ENCODE measurements at regions not wholly inside any gene's neighbourhood (a gene's known extent, or its start where the extent isn't known, plus 50 kb on each side); places are given as distances from the start of the nearest gene placed in this dataset.
A peak's percentile ranks its signal among the peaks of the same experiment; 100 is the strongest.

DNA sequence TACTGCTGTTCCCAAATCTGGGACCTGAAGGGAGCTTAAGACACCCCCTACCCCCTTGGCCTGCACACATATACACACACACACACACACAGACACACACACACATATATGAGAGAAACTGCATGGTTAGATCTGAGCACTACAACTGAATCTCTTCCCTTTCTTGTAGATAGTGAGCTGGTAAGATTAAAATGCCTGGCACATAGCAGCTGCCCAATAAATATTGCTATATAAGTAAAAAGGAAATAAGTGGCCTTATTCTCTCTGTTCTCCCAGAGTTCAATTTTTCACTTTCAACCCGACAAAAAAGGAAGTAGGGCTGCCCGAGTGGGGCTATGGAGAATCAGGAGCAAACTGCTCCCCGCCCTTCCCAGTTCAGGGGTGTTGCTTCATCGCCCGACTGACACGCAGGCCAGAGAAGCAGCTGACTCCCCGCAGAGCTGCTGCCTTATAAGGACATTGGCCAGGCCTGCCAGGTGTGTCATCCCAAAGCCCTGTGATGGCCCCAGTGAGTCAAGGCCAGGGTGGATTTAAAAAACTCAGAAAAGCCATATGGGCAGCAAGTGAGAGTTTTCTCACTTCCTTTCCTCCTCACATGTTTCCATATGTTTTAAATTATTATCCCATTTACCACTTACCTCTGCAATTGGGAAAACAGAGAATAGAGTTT is 106.5 kb upstream of the SLC44A3 start:
- ATAC-seq (peak; percentile 98), DNase-seq (ENCODE audit: low spot score) (peak; percentile 92)
- intact Hi-C loops (cut with DNase I) = no loop called here

DNA sequence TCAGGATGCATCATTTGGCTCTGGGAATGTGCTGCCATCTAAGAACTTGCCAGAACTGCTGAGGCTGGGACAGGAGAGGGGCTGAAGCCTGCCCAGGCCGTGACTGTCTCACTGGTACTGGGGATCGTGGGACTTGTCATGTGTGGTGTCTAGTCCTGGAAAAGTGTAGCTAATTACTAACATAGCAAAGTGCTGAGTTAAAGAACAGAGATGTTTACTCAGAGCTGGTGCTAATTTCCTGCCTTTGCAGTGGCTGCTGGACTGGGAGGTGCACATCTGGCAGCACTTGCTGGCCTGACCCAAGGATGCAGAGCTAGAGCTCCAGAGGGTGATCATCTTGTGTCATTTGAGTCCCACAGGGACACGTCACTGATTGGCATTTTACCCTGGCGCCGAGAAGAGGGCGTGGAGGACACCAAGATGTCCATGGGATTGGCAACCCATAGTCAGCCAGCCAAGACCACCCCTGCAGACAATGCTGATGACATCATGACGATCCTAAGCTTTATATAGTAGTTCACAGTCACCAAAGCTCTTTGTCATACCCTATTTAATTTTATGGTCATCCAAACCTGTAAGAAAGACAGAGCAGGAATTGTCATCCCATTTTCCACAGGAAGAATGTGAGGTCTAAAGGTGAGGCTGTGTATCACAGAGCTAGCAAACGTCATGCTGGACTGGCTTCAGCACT is 110.1 kb upstream of the SLC44A3 start:
- DNase-seq (ENCODE audit: low spot score) (no peak), ATAC-seq (no peak)
- intact Hi-C loops (cut with DNase I) = no loop called here

DNA sequence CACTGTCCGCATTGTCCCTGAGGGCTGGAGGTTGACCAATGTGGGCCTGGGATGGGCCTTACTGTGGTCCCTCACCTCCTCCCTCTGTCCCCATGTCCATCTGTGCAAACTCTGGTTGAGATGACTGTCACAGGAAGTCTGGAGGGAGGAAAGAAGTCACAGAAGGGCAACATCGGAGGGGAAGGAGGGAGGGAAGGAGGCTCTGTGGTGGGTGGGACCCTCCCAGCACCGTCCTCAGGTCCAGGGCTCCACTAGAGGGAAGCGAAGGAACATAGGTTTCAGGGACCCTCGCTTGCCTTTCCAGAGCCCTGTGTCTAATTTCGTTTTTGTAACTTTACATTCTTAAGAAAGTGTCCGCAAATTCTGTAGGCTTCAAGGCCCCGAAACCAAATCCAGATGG is 111.3 kb upstream of the SLC44A3 start:
- intact Hi-C loops (cut with DNase I) = no loop called here
- ATAC-seq (no peak), DNase-seq (ENCODE audit: low spot score) (no peak)

DNA sequence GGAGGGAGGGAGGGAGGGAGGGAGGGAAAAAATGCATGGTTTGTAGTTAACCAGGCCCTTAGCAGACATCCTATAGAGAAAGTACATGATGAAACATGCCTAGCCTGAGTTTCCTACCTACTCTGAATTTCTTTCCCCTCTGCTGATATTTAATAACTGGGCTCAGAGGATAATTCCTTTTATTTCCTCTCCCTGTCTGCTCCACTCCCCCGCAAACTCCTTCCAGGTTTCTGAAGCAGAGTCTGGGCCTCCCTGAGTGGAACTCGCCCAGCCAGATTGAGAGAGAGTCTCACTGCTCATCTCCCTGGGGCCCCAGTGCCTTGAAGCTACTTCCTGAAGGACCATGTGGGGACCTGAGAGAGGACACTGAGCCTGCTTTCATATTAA is 111.9 kb upstream of the SLC44A3 start:
- DNase-seq (ENCODE audit: low spot score) (no peak), ATAC-seq (no peak)
- intact Hi-C loops (cut with DNase I) = no loop called here

DNA sequence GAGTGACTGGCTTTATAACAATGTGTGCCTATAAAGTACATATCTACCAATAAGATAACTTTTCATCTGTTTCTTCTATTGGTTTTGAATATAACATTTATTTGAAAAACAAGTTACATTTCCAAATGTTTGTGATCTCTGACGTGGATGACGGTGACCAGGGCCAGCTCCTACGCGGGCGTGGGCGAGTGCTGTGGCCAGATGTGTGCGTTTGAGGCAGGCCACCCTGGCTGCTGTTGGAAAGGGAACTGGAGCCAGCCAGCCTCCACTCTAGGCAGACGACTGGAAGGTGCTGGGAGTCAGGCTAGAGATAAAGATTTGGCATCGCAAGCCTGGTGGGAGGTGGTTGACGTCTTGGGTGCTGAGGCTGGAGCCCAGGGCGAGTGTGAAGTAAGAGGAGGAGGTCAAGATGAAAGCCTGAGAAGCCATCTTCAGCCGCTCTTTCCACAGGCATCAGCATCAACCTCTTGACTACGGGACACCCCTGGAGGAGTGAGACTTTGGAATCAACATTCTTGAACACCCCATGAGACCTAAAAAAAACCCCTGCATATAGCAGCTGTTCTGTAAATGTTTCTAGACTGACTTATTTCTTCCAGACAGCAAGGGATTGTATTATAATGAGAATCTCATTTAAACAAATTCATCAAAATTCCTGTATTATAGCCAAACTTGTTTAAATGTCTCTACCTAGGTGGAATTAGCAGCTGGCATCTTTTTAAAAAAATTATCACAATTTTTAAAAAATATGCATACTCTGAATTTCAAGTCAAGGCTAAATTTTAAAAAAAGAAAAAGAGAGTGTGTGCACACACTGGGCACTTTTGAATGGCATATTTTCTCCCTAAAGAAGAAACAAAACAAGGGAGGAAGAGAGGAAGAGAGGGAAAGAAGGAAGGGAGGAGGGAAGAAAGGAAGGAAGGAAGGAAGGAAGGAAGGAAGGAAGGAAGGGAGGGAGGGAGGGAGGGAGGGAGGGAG is 112.5 kb upstream of the SLC44A3 start:
- peak; percentile 61 for ATAC-seq
- DNase-seq (ENCODE audit: low spot score) = peak; percentile 75
- intact Hi-C loops (cut with DNase I) = no loop called here

DNA sequence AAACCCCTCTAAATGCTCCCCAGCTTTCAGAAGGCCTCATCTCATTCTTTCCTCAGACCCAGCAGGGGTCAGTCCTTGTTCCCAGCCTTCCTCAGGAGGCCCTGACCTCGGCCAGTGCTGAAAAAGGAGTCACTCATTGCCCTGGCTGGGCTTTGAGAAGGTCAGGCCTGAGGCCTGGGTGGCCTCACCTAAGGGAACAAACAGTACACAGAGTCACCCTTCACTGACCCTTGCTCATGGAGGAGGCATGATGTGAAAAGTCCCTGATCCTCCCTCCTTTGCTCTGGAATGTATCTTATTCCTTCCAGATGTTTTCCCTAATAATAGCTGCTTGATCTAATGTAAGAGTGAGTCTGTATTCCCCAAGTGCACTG is 117.7 kb upstream of the SLC44A3 start:
- intact Hi-C loops (cut with DNase I) = no loop called here
- peak; percentile 97 for ATAC-seq
- DNase-seq (ENCODE audit: low spot score) = no peak

DNA sequence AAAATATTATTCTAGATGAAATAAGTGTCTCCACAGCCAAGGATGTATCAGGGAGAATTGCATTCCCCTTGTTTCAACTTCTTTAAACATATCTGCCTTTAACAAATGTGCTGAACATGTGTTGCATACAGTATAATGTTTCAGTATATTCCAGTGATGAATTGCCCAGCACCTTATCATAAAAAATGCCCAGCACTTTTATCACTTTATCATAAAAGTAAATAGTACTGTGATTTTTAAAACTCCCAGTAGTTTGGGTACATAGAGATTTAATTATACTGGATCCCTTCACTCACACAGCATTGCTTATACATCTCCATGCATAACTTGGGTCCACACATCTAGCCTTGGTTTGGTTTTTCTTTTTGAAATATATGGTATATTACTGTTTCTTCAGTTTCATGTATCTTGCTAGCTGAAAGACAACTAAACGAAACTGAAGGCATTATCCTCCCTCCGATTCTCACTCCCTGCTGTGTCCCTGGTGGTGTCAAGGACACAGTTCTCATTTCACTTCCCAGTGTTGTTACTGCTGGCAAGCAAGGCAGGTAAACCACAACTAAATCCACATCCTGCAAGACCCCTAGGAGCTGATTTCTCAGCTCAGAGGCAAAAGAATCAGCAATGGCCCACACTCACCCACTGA is 118.2 kb upstream of the SLC44A3 start:
- intact Hi-C loops (cut with DNase I) = no loop called here
- DNase-seq (ENCODE audit: low spot score) (no peak), ATAC-seq (peak; percentile 57)

DNA sequence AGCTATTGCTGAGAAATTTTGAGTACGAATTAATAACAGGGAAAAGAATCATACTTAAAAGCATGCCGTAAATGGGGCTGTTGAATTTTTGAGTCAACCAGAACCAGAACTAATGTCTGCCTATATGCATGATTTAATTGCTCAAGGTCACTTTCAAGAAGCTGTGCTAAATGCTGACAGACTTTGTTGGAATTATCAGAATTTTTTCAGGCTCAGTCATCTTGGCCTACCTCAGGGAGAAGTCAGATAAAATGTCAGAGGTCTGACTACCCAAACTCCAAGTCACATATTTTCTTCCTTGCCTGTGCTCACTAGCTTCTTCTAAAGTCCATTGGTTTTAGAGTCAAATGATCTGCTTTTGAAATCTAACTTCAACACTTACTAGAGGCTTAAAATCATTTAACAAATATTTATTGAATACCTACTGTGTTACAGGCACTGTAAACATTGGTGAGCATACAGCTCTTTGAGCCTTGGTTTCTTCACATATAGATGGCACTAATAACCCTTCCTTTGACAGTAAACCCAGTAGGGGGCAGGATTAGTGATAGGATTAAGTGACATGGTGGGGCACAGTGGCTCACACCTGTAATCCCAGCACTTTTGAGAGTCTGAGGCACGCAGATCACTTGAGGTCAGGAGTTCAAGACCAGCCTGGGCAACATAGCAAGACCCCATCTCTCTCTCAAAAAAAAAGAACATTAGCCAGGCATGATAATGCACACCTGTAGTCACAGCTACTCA is 121.2 kb upstream of the SLC44A3 start:
- no peak for DNase-seq (ENCODE audit: low spot score)
- no peak for ATAC-seq
- intact Hi-C loops (cut with DNase I) = no loop called here

DNA sequence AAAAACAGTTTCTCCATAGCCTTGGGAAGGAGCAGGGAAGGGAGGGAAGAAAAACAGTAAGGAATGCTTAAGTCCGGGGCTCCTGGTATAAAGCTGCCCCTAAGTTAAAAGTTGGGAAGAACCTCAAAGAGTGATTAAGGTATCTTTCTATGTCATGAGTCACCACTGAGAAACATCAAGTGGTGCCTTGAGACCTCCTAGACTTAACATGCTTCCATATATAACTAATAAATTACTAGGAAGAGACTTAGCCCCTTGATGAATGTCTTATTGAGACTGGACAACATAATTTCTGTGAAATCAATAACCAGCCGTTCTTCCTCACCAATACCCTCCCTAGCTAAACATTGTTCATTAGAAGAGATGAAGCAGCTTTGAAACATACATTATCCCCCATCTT is 121.8 kb upstream of the SLC44A3 start:
- intact Hi-C loops (cut with DNase I) = no loop called here
- ATAC-seq = no peak

DNA sequence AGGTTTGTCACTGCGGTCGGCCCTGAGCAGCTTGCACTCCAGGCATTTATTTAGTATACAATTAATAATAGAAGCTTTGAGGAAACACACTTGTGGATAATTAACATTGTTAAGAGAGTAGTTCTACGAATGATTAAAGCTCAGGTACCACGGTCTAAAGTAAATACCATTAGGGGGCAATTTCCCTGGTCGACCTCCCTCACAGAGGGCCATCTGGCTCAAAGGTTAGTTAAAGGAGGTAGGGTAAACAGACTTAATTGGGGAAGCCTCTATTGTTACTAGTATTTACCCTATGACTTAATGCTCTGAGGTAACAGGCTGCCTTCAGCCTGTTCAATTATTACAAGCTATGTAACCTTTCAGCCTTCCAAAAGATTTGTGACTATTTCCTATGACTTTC is 122.3 kb upstream of the SLC44A3 start:
- intact Hi-C loops (cut with DNase I) = no loop called here
- ATAC-seq = no peak
- DNase-seq (ENCODE audit: low spot score) = no peak

More for the DNA sequence above, 121.8 kb upstream of the SLC44A3 start:
- DNase-seq (ENCODE audit: low spot score) = no peak

DNA sequence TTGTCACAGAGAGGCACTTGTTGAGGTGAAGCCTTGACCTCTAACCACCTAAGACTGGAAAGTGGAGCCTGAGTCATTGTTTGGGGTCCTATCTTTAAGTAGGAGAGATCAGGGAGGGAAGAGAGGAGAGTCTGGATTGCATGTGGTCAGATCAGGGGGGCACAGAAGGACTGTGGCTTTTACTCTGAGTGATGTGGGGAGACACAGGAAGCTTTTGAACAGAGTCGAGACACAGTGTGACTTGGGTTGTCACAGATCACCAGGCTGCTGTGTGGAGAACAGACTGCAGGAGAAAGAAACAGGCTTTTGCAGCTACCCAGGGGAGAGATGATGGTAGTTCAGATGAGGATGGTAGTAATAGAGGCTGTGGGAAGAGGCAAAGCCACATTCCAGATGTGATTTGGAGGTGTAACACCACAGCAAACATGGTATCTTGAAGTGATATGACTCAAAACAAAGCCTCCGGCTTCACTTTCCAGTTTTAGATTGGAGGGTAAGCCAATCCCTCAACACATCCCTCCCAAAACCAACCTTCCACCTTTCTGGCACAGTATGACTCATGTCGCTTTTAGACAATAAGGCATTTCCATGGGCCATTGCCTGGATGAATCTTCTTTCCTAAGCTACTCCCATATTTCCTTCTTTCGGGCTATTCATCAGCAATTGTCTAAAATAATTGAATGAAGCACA is 125.8 kb upstream of the SLC44A3 start:
- intact Hi-C loops (cut with DNase I) = no loop called here
- ATAC-seq (no peak), DNase-seq (ENCODE audit: low spot score) (no peak)

DNA sequence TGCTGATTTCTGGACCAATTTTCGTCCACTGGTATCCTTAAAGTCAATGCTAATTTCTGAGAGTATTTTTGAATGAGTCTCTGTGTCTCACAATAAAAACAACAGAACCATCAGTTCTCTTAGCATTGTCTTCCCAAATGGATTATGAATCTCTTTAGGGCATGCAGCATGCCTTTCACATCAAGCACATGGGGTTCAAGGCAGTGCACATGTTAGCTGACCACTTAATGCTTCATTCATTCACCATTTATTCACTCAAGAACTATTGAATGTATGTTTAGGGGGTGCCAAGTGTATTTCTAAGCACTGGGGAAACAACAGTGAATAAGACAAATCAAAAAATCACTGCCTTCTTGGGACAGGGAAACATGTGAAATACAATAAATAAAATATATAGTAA is 126.7 kb upstream of the SLC44A3 start:
- no peak for ATAC-seq
- DNase-seq (ENCODE audit: low spot score) = no peak
- intact Hi-C loops (cut with DNase I) = no loop called here

DNA sequence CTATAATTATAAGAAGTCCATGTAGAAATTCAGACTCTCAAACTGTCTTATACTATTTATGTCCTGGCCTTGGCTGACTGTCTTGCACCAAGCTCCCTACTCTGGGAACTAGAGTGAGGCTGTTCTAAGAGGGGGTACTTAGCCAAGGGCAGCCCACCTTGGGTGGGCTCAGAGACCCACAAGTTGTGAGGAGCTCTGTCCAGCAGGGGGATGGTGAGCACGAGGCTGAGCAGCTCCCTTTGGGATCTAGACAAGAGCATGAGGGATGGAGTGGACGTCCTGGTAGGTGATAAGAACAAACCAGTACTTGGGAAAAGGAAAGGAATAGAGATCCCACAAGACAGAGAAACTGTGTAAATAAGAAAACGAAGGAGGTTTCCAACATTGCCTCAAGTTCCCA is 127.1 kb upstream of the SLC44A3 start:
- ATAC-seq (no peak), DNase-seq (ENCODE audit: low spot score) (no peak)
- intact Hi-C loops (cut with DNase I) = no loop called here

DNA sequence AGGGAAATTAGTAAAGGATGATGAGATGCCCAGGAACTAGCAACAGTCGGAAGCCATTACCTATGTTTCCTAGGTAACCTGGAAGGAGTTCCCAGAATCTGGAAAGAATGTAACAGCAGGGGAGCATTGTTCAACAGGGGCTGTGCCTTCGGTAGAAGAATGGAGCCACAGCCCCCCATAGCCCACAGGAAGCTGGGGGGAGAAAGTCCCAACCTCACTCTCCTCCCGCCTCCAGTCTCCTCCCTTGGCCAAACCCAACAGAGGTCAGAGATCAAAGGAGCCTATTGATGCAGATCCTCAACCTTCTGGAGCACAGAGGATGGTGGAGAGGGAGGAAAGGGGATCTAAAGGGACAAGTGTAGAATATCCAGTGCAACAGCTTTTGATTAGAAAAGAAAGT is 131.5 kb upstream of the SLC44A3 start:
- no peak for ATAC-seq
- DNase-seq (ENCODE audit: low spot score) = no peak
- intact Hi-C loops (cut with DNase I) = no loop called here

DNA sequence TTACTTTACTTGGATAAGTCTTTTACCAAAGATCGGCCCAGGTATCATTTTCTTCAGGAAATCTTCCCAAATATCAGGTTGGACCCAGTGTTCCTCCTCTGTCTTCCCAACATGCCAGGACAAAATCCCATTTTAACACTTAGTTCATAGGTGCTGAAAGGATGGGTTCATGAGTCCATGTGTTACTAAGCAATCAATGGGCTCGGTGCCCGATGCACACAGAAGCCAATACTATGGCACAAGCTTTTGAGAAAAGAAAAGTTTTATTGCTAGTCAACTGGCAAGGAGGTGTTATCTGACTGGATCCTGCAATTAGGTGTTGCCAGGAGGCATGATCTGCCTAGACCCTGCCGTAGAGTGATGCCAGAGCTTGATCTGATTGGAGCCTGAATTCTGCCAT is 133.3 kb upstream of the SLC44A3 start:
- intact Hi-C loops (cut with DNase I) = no loop called here
- DNase-seq (ENCODE audit: low spot score) (no peak), ATAC-seq (no peak)

DNA sequence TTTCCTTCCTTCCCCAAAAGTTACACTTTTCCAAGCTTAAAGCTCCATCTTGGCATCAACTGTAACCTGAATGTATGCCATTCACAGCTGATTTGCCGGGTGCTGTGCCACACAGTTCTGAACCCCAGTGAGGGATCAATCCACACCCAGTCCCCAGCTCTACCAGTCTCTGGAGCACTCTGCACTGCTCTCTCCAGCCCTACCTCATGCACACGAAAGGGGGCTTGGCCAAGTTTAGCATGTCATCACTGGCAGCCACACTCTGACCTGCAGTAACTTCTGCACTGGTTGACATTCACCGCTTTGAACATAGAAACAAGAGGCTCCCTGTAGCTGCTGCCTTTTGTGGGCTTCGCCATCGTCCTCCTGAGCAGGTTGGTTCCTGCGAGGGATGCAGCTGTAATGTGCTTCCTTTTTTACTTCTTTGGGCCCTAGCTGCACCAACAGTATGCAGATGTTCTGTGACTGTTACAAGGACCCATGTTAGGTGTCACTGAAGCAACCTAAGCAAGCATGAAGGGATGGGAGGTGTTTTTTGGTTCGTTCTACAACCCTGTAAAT is 135.4 kb upstream of the SLC44A3 start:
- ATAC-seq = peak; percentile 31
- intact Hi-C loops (cut with DNase I) = no loop called here
- DNase-seq (ENCODE audit: low spot score) = no peak

DNA sequence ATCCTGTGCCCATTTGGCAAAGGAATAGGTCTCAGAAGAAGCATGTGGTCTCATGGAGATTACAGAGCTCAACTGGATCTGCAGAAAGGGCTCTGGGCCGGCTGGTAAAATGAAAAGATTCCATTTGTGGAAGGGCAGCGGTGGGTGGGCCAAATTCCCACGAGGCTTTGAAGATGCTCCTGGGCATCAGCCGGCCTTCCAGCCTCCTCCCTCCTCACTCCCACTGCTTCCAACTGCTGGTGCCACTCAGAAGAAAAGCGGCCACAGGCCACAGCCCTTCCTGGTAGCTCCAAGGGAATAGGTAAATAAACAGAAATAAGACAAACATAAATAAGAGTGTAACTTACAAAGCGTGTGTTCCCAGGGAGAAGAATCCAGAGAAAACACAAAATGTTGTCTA is 136.3 kb upstream of the SLC44A3 start:
- intact Hi-C loops (cut with DNase I) = no loop called here
- ATAC-seq (no peak), DNase-seq (ENCODE audit: low spot score) (no peak)

DNA sequence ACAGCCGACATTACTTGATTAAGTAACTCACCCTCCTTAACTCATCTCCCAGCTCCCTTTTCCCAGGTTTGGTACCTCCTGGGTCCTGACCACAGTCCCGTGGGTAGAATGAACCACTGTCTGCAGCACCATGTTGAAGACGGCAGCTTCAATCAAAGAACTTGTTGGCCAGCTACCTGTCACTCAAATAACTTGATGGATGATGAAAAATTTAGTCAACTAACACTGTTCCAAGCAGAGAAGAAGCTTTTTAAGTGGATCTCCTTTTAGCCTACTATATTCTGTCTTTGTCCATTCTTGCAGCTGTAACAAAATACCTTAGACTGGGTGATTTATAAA is 138.4 kb upstream of the F3 start:
- ATAC-seq = no peak
- intact Hi-C loops (cut with DNase I) = no loop called here

More for the DNA sequence above, 138.4 kb upstream of the F3 start:
- no peak for DNase-seq (ENCODE audit: low spot score)

Measured in sciatic nerve (tissue), 2 donors.